HCT116 (cell line): ENCODE measurements at regions not wholly inside any gene's neighbourhood (a gene's known extent, or its start where the extent isn't known, plus 50 kb on each side); places are given as distances from the start of the nearest gene placed in this dataset.

Source experiments
- ATAC-seq: fragments of 200-7000 bp; cut with Tn5 transposase; 2 replicates; pipeline ENCODE4 v1.9.1; 2020; ENCODE audit warnings: mild to moderate bottlenecking, moderate library complexity
- BruUV-seq: library from RNA; stranded (reverse); fragments of 400-500 nt; replicated peaks from 2 replicates; lab custom pipeline; 2021; lab: Mats Ljungman, UMichigan
- CTCF ChIA-PET: fragments of 300-600 bp; sonication (Branson Sonifier 250); formaldehyde crosslinking; loops from one replicate; lab custom pipeline; 2021; ENCODE audit warnings: antibody characterized with exemption; lab: Charles Lee
- POLR2A ChIA-PET: fragments of 300-600, 350-600 bp; sonication (Branson Sonifier 250); formaldehyde crosslinking; loops from one replicate; lab custom pipeline; 2021; ENCODE audit warnings: antibody characterized with exemption; lab: Charles Lee
- RAD21 ChIA-PET, 2 experiments: fragments of 300-600 bp; sonication (Branson Sonifier 250); formaldehyde crosslinking; loops; one replicate each; lab custom pipeline; 2023; ENCODE audit warnings: low total read pairs in 2 of 2; ENCODE audit not compliant: uncharacterized antibody in 2 of 2, unreplicated experiment in 2 of 2, low non-redundant PET in 1 of 2; lab: Charles Lee
- DNase-seq: peaks from one replicate; pipeline ENCODE4 v3.0.0-alpha.2; 2010; ENCODE audit warnings: low read depth, low spot score
- H2AFZ ChIP-seq: fragments of 200-600 bp; shearing (Covaris generic), sonication (generic); 2 replicates; pipeline ENCODE4 v1.6.1; 2017; ENCODE audit warnings: low read depth, mixed run types, mixed read lengths, antibody characterized with exemption, low read length; ENCODE audit not compliant: poor library complexity, severe bottlenecking
- H3K27ac ChIP-seq: 2 replicates; pipeline ENCODE4 v1.5.1; 2012; ENCODE audit warnings: low read depth, low read length
- H3K27me3 ChIP-seq: fragments of 200-600 bp; sonication (generic); 2 replicates; pipeline ENCODE4 v1.6.1; 2016; ENCODE audit warnings: mixed run types, low read length, mixed read lengths; ENCODE audit not compliant: insufficient read depth
- H3K36me3 ChIP-seq, 2 experiments: fragments of 200-500 bp in 1 of 2; fragments of 200-600 bp in 1 of 2; sonication (Bioruptor generic) in 1 of 2; sonication (generic) in 1 of 2; 2 replicates each; pipeline versions ENCODE4 v1.5.1 to v1.6.1; 2014 to 2016; ENCODE audit warnings: low read length in 2 of 2, inconsistent platforms in 1 of 2, mixed read lengths in 1 of 2, mixed run types in 1 of 2; ENCODE audit not compliant: insufficient read depth in 2 of 2, control insufficient read depth in 1 of 2
- H3K4me1 ChIP-seq, 2 experiments: fragments of 200-600 bp in 1 of 2; sonication (generic) in 1 of 2; 2 replicates each; pipeline versions ENCODE4 v1.5.1 to v1.6.1; 2012 to 2017; ENCODE audit warnings: low read length in 2 of 2, inconsistent platforms in 1 of 2, mild to moderate bottlenecking in 1 of 2, mixed read lengths in 1 of 2, mixed run types in 1 of 2, moderate library complexity in 1 of 2; ENCODE audit not compliant: insufficient read depth in 2 of 2, control insufficient read depth in 1 of 2
- H3K4me2 ChIP-seq: fragments of 200-600 bp; sonication (generic); 2 replicates; pipeline ENCODE4 v1.6.1; 2017; ENCODE audit warnings: mixed run types, low read length, mixed read lengths
- H3K4me3 ChIP-seq, 2 experiments: fragments of 200-600 bp in 1 of 2; sonication (generic) in 1 of 2; replicated peaks in 1 of 2; 2 replicates each; pipeline ENCODE4 v1.5.1; 2011 to 2016; ENCODE audit warnings: low read length in 2 of 2, control low read depth in 1 of 2, low read depth in 1 of 2, mild to moderate bottlenecking in 1 of 2, mixed read lengths in 1 of 2, mixed run types in 1 of 2
- H3K79me2 ChIP-seq: fragments of 200-600 bp; sonication (generic); 2 replicates; pipeline ENCODE4 v1.6.1; 2017; ENCODE audit warnings: mild to moderate bottlenecking, mixed run types, low read length, moderate library complexity, mixed read lengths; ENCODE audit not compliant: insufficient read depth
- H3K9ac ChIP-seq: fragments of 200-600 bp; sonication (generic); 2 replicates; pipeline ENCODE4 v1.6.1; 2016; ENCODE audit warnings: low read length, mixed read lengths
- H3K9me2 ChIP-seq: fragments of 200-600 bp; sonication (generic), shearing (Covaris generic); 2 replicates; pipeline ENCODE4 v1.6.1; 2017; ENCODE audit warnings: mixed run types, mild to moderate bottlenecking, moderate library complexity; ENCODE audit not compliant: insufficient read depth
- H3K9me3 ChIP-seq, 2 experiments: fragments of 200-500 bp in 1 of 2; fragments of 200-600 bp in 1 of 2; sonication (Bioruptor generic) in 1 of 2; sonication (generic) in 1 of 2; 2 replicates each; pipeline ENCODE4 v1.6.1; 2014 to 2017; ENCODE audit warnings: low read length in 2 of 2, mixed read lengths in 2 of 2, inconsistent platforms in 1 of 2, low read depth in 1 of 2, mild to moderate bottlenecking in 1 of 2, mixed run types in 1 of 2, moderate library complexity in 1 of 2; ENCODE audit not compliant: control insufficient read depth in 1 of 2, insufficient read depth in 1 of 2
- H4K20me1 ChIP-seq: fragments of 200-600 bp; sonication (generic), shearing (Covaris generic); 2 replicates; pipeline ENCODE4 v1.6.1; 2017; ENCODE audit warnings: mixed run types, mild to moderate bottlenecking, moderate library complexity; ENCODE audit not compliant: insufficient read depth
- ELF1 ChIP-seq: IDR thresholded peaks from 2 replicates; pipeline ENCODE4 v1.6.1; 2012; ENCODE audit warnings: low read depth, borderline replicate concordance
- EZH2 ChIP-seq: fragments of 200-600 bp; sonication (generic); IDR thresholded peaks from 2 replicates; pipeline ENCODE4 v1.6.1; 2017; ENCODE audit warnings: antibody characterized with exemption, mixed run types
- EZH2phosphoT487 ChIP-seq: fragments of 200-600 bp; IDR thresholded peaks from 2 replicates; pipeline ENCODE4 v1.6.1; 2018; ENCODE audit warnings: antibody characterized with exemption, borderline replicate concordance
- FOSL1 ChIP-seq: IDR thresholded peaks from 2 replicates; pipeline ENCODE4 v1.6.1; 2012; ENCODE audit warnings: low read depth
- intact Hi-C: fragments of 100-400 bp; cut with micrococcal nuclease; formaldehyde crosslinking; loops from 2 replicates; pipeline ENCODE4 v1.10.0; 2022
- TF ChIP-seq, protein P1 (sequence below): IDR thresholded peaks from 2 replicates; pipeline ENCODE4 v1.6.1; 2011; ENCODE audit warnings: mild to moderate bottlenecking, low read length, moderate library complexity; ENCODE audit not compliant: insufficient replicate concordance; ENCODE audit errors: extremely low read depth
- TF ChIP-seq, protein P2 (sequence below), 3 experiments: fragments of 200-600 bp in 1 of 3; sonication (generic) in 1 of 3; IDR thresholded peaks in 2 of 3; conservative IDR thresholded peaks in 1 of 3; 2 replicates each; pipeline ENCODE4 v1.5.1; 2012 to 2017; ENCODE audit warnings: low read depth in 2 of 3, low read length in 2 of 3, antibody characterized with exemption in 1 of 3, borderline replicate concordance in 1 of 3, control low read depth in 1 of 3, mild to moderate bottlenecking in 1 of 3, mixed read lengths in 1 of 3, mixed run types in 1 of 3, moderate library complexity in 1 of 3; ENCODE audit not compliant: insufficient read depth in 1 of 3

DNA sequence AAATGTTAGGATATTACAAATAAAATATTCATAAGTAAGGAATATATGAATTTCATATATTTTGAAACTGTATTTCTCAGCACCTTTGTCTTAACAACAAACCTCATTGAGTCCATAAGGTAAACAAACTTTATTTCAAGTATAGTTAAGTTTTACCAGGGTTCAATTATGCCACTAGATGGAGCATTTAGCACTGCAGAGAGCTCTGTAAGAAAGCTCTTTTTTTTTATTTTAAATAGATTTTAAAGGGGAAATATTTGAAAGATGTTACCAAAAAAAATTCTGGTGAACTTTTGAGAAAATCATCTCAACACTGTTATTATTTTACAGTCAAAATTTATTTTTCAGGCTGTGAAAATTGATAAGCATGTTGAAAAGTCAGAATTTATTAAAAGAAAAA is 955.2 kb upstream of the EYS start:
- Histone ChIP-seq H3K27me3 (no peaks in the 10 kb centered on the region), H3K79me2 (no peaks in the 10 kb centered on the region), H4K20me1 (no peaks in the 10 kb centered on the region), H3K4me1 (no peaks in the 10 kb centered on the region), H3K9ac (no peak overlapping the region), H3K9me3 (peaks cover 4 to 19% of the 10 kb centered on the region in 2 experiments; a peak in 3 of 4 replicates), H3K36me3 (no peaks in the 10 kb centered on the region), H3K4me2 (no peak overlapping the region), H3K9me2 (no peaks in the 10 kb centered on the region), H3K27ac (no peak overlapping the region), H2AFZ (no peak overlapping the region), H3K4me3 (no peak overlapping the region)
- TF ChIP-seq EZH2phosphoT487 (no peak), ELF1 (no peak), EZH2 (no peak), FOSL1 (no peak)
- TF ChIP-seq, protein P1, sequence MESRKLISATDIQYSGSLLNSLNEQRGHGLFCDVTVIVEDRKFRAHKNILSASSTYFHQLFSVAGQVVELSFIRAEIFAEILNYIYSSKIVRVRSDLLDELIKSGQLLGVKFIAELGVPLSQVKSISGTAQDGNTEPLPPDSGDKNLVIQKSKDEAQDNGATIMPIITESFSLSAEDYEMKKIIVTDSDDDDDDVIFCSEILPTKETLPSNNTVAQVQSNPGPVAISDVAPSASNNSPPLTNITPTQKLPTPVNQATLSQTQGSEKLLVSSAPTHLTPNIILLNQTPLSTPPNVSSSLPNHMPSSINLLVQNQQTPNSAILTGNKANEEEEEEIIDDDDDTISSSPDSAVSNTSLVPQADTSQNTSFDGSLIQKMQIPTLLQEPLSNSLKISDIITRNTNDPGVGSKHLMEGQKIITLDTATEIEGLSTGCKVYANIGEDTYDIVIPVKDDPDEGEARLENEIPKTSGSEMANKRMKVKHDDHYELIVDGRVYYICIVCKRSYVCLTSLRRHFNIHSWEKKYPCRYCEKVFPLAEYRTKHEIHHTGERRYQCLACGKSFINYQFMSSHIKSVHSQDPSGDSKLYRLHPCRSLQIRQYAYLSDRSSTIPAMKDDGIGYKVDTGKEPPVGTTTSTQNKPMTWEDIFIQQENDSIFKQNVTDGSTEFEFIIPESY = no peak
- TF ChIP-seq, protein P2, sequence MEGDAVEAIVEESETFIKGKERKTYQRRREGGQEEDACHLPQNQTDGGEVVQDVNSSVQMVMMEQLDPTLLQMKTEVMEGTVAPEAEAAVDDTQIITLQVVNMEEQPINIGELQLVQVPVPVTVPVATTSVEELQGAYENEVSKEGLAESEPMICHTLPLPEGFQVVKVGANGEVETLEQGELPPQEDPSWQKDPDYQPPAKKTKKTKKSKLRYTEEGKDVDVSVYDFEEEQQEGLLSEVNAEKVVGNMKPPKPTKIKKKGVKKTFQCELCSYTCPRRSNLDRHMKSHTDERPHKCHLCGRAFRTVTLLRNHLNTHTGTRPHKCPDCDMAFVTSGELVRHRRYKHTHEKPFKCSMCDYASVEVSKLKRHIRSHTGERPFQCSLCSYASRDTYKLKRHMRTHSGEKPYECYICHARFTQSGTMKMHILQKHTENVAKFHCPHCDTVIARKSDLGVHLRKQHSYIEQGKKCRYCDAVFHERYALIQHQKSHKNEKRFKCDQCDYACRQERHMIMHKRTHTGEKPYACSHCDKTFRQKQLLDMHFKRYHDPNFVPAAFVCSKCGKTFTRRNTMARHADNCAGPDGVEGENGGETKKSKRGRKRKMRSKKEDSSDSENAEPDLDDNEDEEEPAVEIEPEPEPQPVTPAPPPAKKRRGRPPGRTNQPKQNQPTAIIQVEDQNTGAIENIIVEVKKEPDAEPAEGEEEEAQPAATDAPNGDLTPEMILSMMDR (IDR thresholded peaks at IDR 0.05 in 2 of 3, conservative IDR thresholded peaks at IDR 0.05 in 1 of 3; ENCODE audit: borderline replicate concordance in 1 of 3, insufficient read depth in 1 of 3, low read depth in 2 of 3, low read length in 2 of 3) = no peak
- BruUV-seq = no TSS peak
- CTCF ChIA-PET = no interaction called here
- RAD21 ChIA-PET = no interaction called here
- POLR2A ChIA-PET = no interaction called here
- intact Hi-C loops = no loop called here
- DNase-seq (no peak), ATAC-seq (no peak)
